Tibial artery (tissue), 4 donors: ENCODE measurements at regions not wholly inside any gene's neighbourhood (a gene's known extent, or its start where the extent isn't known, plus 50 kb on each side); places are given as distances from the start of the nearest gene placed in this dataset.

Source experiments
- DNase-seq, 2 donors: peaks; one replicate each; pipeline ENCODE4 v3.0.0-alpha.2; 2019
- H3K27ac ChIP-seq, 2 donors: fragments of 200-600 bp; sonication (generic) in 1 of 2; 1 replicate in 1 of 2; 2 replicates in 1 of 2; pipeline ENCODE4 v1.5.1; 2018 to 2019; ENCODE audit warnings: mild to moderate bottlenecking in 1 of 2
- H3K27me3 ChIP-seq, 2 donors: fragments of 200-600 bp; sonication (generic) in 1 of 2; one replicate each; pipeline versions ENCODE4 v1.5.1 to v1.6.0; 2016 to 2019
- H3K36me3 ChIP-seq, 3 donors: fragments of 200-600 bp; sonication (generic) in 2 of 3; one replicate each; pipeline ENCODE4 v1.5.1; 2016 to 2019; ENCODE audit warnings: mild to moderate bottlenecking in 2 of 3
- H3K4me1 ChIP-seq, 4 donors: fragments of 200-600 bp; sonication (generic) in 2 of 4; 1 replicate in 3 of 4; 2 replicates in 1 of 4; pipeline ENCODE4 v1.5.1; 2016 to 2019
- H3K4me3 ChIP-seq, 2 donors: fragments of 200-600 bp; sonication (generic) in 1 of 2; 1 replicate in 1 of 2; 2 replicates in 1 of 2; pipeline ENCODE4 v1.5.1; 2018 to 2019; ENCODE audit warnings: mild to moderate bottlenecking in 2 of 2
- H3K9me3 ChIP-seq, 3 donors: fragments of 200-600 bp; sonication (generic) in 1 of 3; one replicate each; pipeline ENCODE4 v1.5.1; 2016 to 2019
- intact Hi-C: fragments of 100-400 bp; cut with DNase I; formaldehyde crosslinking; loops from one replicate; pipeline ENCODE4 v1.15.0; 2023; ENCODE audit warnings: low total_unique reads
- TF ChIP-seq, protein P1 (sequence below), 2 experiments: fragments of 200-600 bp in 1 of 2; fragments of 450-650 bp in 1 of 2; IDR thresholded peaks; one replicate each; pipeline ENCODE4 v1.5.1; 2017 to 2019; ENCODE audit warnings: antibody characterized with exemption in 2 of 2, mild to moderate bottlenecking in 1 of 2, moderate library complexity in 1 of 2

DNA sequence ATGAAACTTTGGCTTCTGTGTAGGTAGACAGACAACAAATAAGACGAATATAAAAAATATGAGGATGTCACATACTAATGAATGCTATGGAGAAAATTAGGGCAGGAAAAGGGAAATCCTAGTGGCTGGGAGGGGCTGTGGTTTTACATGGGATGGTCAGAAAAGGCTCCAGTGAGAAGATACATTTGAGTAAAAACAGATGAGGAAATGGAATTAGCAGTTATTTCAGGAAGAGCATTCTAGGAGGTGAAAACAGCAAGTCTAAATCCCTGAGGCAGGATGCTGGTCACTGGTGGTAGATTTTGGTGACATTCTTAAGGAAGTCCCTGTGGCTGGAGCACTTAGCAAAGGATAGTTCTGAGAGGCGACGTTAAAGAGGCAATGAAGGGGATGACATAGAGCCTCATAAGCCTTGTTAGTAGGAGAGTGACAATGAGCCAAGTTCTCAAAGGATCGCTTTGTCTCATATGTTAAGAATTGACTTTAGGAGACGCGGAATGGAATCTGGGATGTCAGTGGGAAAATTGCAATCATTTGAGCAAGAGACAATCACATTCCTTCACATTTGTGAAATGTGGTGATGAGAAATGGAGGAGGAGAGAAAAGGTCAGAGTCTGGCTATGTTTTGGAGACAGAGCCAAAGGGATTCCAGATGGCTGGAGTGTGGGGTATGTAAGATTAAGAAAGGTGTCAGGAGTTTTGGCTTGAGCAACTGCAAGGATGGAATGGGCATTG, 384.7 kb upstream of the FZD8 start:
- intact Hi-C loops, result no loop called here
- Histone ChIP-seq H3K4me1 (peaks cover 0 to 10% (median 0%) of the 10 kb centered on the region in 4 donors), H3K4me3 (no peak overlapping the region), H3K9me3 (no peaks in the 10 kb centered on the region), H3K36me3 (no peaks in the 10 kb centered on the region), H3K27me3 (no peaks in the 10 kb centered on the region), H3K27ac (no peak overlapping the region)
- DNase-seq, result no peak
- TF ChIP-seq, protein P1, sequence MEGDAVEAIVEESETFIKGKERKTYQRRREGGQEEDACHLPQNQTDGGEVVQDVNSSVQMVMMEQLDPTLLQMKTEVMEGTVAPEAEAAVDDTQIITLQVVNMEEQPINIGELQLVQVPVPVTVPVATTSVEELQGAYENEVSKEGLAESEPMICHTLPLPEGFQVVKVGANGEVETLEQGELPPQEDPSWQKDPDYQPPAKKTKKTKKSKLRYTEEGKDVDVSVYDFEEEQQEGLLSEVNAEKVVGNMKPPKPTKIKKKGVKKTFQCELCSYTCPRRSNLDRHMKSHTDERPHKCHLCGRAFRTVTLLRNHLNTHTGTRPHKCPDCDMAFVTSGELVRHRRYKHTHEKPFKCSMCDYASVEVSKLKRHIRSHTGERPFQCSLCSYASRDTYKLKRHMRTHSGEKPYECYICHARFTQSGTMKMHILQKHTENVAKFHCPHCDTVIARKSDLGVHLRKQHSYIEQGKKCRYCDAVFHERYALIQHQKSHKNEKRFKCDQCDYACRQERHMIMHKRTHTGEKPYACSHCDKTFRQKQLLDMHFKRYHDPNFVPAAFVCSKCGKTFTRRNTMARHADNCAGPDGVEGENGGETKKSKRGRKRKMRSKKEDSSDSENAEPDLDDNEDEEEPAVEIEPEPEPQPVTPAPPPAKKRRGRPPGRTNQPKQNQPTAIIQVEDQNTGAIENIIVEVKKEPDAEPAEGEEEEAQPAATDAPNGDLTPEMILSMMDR (IDR thresholded peaks at IDR 0.05), result no peak

DNA sequence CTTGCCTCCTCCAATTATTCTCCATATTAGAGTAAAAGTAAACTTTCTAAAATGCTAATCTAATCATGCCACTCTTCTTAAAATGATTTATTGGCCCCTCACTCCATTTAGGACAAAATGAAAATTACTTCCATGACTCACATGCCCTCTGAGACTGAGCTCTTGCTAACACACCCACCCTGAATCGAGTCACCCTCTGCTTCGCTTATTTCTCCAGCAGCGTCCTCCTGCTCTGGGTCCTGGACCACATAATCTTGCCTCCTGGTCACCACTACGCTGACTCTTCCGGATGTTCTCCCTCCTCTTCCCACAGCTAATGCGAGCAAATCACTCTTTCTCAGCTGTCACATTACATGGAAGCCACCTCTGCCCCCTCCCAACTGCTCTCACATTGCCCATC, 384.0 kb upstream of the FZD8 start:
- Histone ChIP-seq H3K27me3 (no peaks in the 10 kb centered on the region), H3K4me3 (no peak overlapping the region), H3K4me1 (peaks cover 0 to 10% (median 0%) of the 10 kb centered on the region in 4 donors), H3K36me3 (no peaks in the 10 kb centered on the region), H3K9me3 (no peaks in the 10 kb centered on the region), H3K27ac (no peak overlapping the region)
- intact Hi-C loops, result no loop called here
- TF ChIP-seq, protein P1 (IDR thresholded peaks at IDR 0.05), result no peak
- no peak for DNase-seq

DNA sequence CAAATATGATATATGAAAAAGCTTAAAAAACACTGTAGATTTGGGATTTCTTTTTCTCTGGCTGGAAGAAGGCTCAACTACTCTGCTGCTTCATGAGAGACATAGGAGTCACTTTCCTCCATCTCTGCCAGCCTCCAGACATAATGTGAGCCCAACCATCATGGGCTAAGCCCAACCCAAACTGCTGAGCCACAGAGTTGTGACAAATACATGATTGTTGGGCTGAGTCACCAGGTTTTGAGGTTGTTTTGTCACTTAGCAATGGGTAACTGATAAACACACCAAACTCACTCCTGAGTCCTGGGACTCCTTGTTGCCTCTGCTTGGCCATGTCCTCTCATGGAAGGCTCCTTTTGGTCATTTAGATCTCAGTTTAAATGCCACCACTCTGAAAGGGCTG, 381.8 kb upstream of the FZD8 start:
- TF ChIP-seq, protein P1 (IDR thresholded peaks at IDR 0.05), result no peak
- Histone ChIP-seq H3K36me3 (no peaks in the 10 kb centered on the region), H3K4me3 (no peak overlapping the region), H3K9me3 (no peaks in the 10 kb centered on the region), H3K27me3 (no peaks in the 10 kb centered on the region), H3K4me1 (peaks cover 0 to 10% (median 0%) of the 10 kb centered on the region in 4 donors), H3K27ac (peak overlapping the region in 1 of 2 donors; percentile 20)
- no peak for DNase-seq
- intact Hi-C loops, result no loop called here

DNA sequence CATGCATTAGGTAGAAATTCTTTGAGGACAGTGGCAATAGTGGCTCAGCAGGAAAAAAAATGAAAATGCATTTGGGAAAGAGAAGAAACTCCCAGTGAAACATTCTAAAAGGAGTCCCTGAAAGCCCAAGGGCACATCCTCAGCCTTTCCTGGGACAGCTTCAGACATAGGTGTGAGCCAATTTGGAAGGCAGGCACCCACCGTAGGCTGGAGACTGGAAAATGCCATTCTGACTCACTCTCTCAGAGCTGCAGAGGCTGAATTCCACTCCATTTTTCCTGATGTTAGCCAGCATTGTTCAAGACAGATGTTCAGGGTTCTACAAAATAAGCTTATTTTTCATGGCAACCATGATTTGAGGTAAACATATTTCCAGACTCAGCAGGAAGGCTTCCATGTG, 379.0 kb upstream of the FZD8 start:
- Histone ChIP-seq H3K9me3 (no peaks in the 10 kb centered on the region), H3K4me1 (peaks cover 0 to 10% (median 0%) of the 10 kb centered on the region in 4 donors), H3K27me3 (no peaks in the 10 kb centered on the region), H3K27ac (no peak overlapping the region), H3K36me3 (no peaks in the 10 kb centered on the region), H3K4me3 (no peak overlapping the region)
- TF ChIP-seq, protein P1 (IDR thresholded peaks at IDR 0.05), result no peak
- intact Hi-C loops, result no loop called here
- DNase-seq, result no peak

DNA sequence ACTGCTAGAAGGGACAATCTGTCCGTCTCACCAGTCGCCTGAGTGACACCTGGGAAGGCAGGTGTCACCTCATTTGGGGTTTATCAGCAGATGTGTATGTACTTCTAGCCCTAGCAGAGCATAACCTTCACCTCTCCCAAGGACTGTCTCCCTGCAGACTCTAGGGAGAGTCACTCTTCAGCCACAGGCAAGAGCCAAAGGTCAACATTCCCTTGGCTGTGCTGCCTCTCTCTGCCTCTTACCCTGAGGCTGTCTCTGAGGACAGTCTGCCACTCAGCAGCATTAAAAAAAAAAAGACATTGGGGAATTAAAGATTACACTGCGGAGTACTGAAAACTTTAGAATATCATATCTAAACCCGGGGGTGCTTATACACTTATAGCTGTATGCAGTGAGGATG, 377.7 kb upstream of the FZD8 start:
- Histone ChIP-seq H3K4me1 (peaks cover 0 to 10% (median 0%) of the 10 kb centered on the region in 4 donors), H3K27me3 (no peaks in the 10 kb centered on the region), H3K9me3 (no peaks in the 10 kb centered on the region), H3K27ac (no peak overlapping the region), H3K4me3 (no peak overlapping the region), H3K36me3 (no peaks in the 10 kb centered on the region)
- TF ChIP-seq, protein P1 (IDR thresholded peaks at IDR 0.05), result no peak
- intact Hi-C loops, result no loop called here
- no peak for DNase-seq
